K562 (cell line): ENCODE measurements at regions not wholly inside any gene's neighbourhood (a gene's known extent, or its start where the extent isn't known, plus 50 kb on each side); places are given as distances from the start of the nearest gene placed in this dataset.

Experiments
- ATAC-seq: fragments of 200-7000 bp; cut with Tn5 transposase; 3 replicates; pipeline ENCODE4 v1.9.1; 2020; ENCODE audit warnings: moderate library complexity
- BruUV-seq: library from RNA; stranded (reverse); fragments of 400-500 nt; replicated peaks from 2 replicates; lab custom pipeline; 2021; lab: Mats Ljungman, UMichigan
- CTCF ChIA-PET: fragments of 300-600 bp; formaldehyde crosslinking; extraction: SDS; loops from one replicate; lab custom pipeline; 2021; ENCODE audit warnings: low intra/inter-chr PET ratio; lab: Yijun Ruan, JAX
- POLR2A ChIA-PET: fragments of 300-600, 350-650 bp; sonication (Branson Sonifier 250); formaldehyde crosslinking; extraction: SDS; loops from one replicate; lab custom pipeline; 2021; ENCODE audit warnings: antibody characterized with exemption, inconsistent platforms; lab: Yijun Ruan, JAX
- DNase-seq, 4 experiments: peaks; one replicate each; pipeline versions ENCODE4 v3.0.0 to v3.0.0-alpha.2; 2011 to 2018; ENCODE audit warnings: low spot score in 3 of 4, mixed read lengths in 3 of 4; ENCODE audit errors: extremely low read depth in 1 of 4
- FAIRE-seq: peaks from 2 replicates; lab custom pipeline; 2011; peaks lifted over from hg19 to GRCh38; lab: Jason Lieb, UNC
- H2AFZ ChIP-seq: 2 replicates; pipeline ENCODE4 v1.6.0; 2011; ENCODE audit warnings: low read depth, low read length, control low read depth, inconsistent platforms
- H3K27ac ChIP-seq: fragments of 200-600 bp; 3 replicates; pipeline ENCODE4 v1.8.0; 2011; ENCODE audit warnings: low read depth, mild to moderate bottlenecking, control low read depth, inconsistent platforms, low read length, moderate library complexity, mixed read lengths; ENCODE audit errors: extremely low read depth
- H3K27me3 ChIP-seq, 2 experiments: fragments of 300-600 bp in 1 of 2; 2 replicates in 1 of 2; 3 replicates in 1 of 2; pipeline versions ENCODE4 v1.6.0 to v1.8.0; 2011; ENCODE audit warnings: inconsistent platforms in 2 of 2, low read length in 2 of 2, mild to moderate bottlenecking in 1 of 2, mixed read lengths in 1 of 2, moderate library complexity in 1 of 2; ENCODE audit not compliant: control insufficient read depth in 2 of 2, insufficient read depth in 2 of 2
- H3K36me3 ChIP-seq: fragments of 300-600 bp; 3 replicates; pipeline ENCODE4 v1.8.0; 2011; ENCODE audit warnings: mild to moderate bottlenecking, low read length, inconsistent platforms; ENCODE audit not compliant: control insufficient read depth, insufficient read depth
- H3K4me1 ChIP-seq, 2 experiments: fragments of 200-600 bp in 1 of 2; replicated peaks in 1 of 2; 2 replicates in 1 of 2; 3 replicates in 1 of 2; pipeline versions ENCODE4 v1.5.1 to v1.8.0; 2011; ENCODE audit warnings: inconsistent platforms in 2 of 2, low read length in 2 of 2, mild to moderate bottlenecking in 1 of 2, mixed read lengths in 1 of 2, moderate library complexity in 1 of 2; ENCODE audit not compliant: control insufficient read depth in 2 of 2, insufficient read depth in 2 of 2
- H3K4me2 ChIP-seq: 2 replicates; pipeline ENCODE4 v1.6.1; 2011; ENCODE audit warnings: low read length, control low read depth, inconsistent platforms, mixed read lengths; ENCODE audit not compliant: insufficient read depth
- H3K4me3 ChIP-seq: fragments of 200-600 bp; sonication (generic), shearing (Covaris generic); 2 replicates; pipeline ENCODE4 v1.5.1; 2016; ENCODE audit warnings: control low read depth, inconsistent platforms
- H3K79me2 ChIP-seq: fragments of 200-600 bp; 3 replicates; pipeline ENCODE4 v1.8.0; 2011; ENCODE audit warnings: low read length, inconsistent platforms; ENCODE audit not compliant: control insufficient read depth, insufficient read depth
- H3K9ac ChIP-seq, 2 experiments: 2 replicates each; pipeline versions ENCODE4 v1.6.0 to v1.6.1; 2011; ENCODE audit warnings: low read depth in 2 of 2, low read length in 2 of 2, control low read depth in 1 of 2, inconsistent platforms in 1 of 2, mild to moderate bottlenecking in 1 of 2, mixed read lengths in 1 of 2; ENCODE audit not compliant: insufficient read depth in 1 of 2
- H3K9me1 ChIP-seq: one replicate; pipeline ENCODE4 v1.6.0; 2011; ENCODE audit warnings: inconsistent platforms, mild to moderate bottlenecking, low read length, moderate library complexity; ENCODE audit not compliant: control insufficient read depth, insufficient read depth
- H3K9me3 ChIP-seq: replicated peaks from 2 replicates; pipeline ENCODE4 v1.5.1; 2011; ENCODE audit warnings: low read depth, low read length, inconsistent platforms; ENCODE audit not compliant: control insufficient read depth, insufficient read depth
- H4K20me1 ChIP-seq: replicated peaks from 2 replicates; pipeline ENCODE4 v1.6.1; 2011; ENCODE audit warnings: low read length, inconsistent platforms, mixed read lengths; ENCODE audit not compliant: control insufficient read depth, insufficient read depth
- BCOR ChIP-seq: fragments of 450-650 bp; IDR thresholded peaks from 2 replicates; pipeline ENCODE4 v1.6.1; 2016
- HNRNPUL1 ChIP-seq: fragments of 200-400 bp; formaldehyde crosslinking; IDR thresholded peaks from 2 replicates; pipeline ENCODE4 v1.6.1; 2017; ENCODE audit warnings: low read length
- XRCC4 ChIP-seq: IDR thresholded peaks from one replicate; pipeline ENCODE4 v1.6.1; 2011; ENCODE audit not compliant: insufficient read depth, insufficient read length; ENCODE audit errors: extremely low read depth
- ZNF583 ChIP-seq: fragments of 250-450 bp; sonication (Bioruptor Pico); IDR thresholded peaks from 2 replicates; pipeline ENCODE4 v1.4.0; 2020
- ZZZ3 ChIP-seq: fragments of 450-650 bp; IDR thresholded peaks from 2 replicates; pipeline ENCODE4 v1.6.1; 2016; ENCODE audit warnings: antibody characterized with exemption, mild to moderate bottlenecking, moderate library complexity
- in situ Hi-C: fragments of 300-500 bp; cut with MboI; formaldehyde crosslinking; loops from 4 replicates; pipeline ENCODE4 v1.15.0; 2018; ENCODE audit warnings: inconsistent platforms, mixed read lengths
- intact Hi-C: fragments of 100-400 bp; cut with micrococcal nuclease; formaldehyde crosslinking; loops from 2 replicates; pipeline ENCODE4 v1.14.2; 2022
- TF ChIP-seq, protein P1 (sequence below), 2 experiments: fragments of 450-650 bp; conservative IDR thresholded peaks; 2 replicates each; pipeline ENCODE4 v1.6.1; 2017; ENCODE audit warnings: mild to moderate bottlenecking in 2 of 2, moderate library complexity in 2 of 2
- TF ChIP-seq, protein P2 (sequence below): fragments of 450-650 bp; IDR thresholded peaks from 2 replicates; pipeline ENCODE4 v1.6.1; 2016; ENCODE audit warnings: missing biosample characterization, missing genetic modification characterization

DNA sequence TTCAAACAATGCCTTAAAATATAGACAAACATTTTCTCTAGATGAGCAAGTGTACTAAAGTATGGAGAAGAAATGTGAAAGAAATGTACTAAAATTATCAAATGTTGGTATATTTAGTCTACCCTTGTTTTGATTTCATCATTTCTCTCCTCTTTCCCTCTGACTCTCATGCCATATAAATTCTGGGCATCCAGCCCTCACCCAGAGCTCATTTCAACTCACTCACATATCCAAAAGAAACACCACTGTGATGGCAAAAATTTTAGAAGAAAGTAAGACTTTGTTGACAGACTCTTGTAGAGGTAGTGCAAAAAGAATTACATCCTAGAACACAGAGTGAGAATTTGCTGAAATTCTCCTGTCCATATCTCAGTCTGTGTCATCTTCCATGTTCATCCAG, 377.8 kb upstream of the SUCLG2 start:
- no peak overlapping the region for H2AFZ ChIP-seq
- H3K27me3 ChIP-seq: no peaks in the 10 kb centered on the region
- H3K4me3 ChIP-seq: no peak overlapping the region
- intact Hi-C loops: no loop called here
- no TSS peak for BruUV-seq
- H3K9me3 ChIP-seq: no peaks in the 10 kb centered on the region
- H3K9ac ChIP-seq: no peak overlapping the region
- H3K4me1 ChIP-seq: no peaks in the 10 kb centered on the region
- H3K79me2 ChIP-seq: no peaks in the 10 kb centered on the region
- in situ Hi-C loops: no loop called here
- ChIA-PET CTCF (no interaction called here), POLR2A (no interaction called here)
- H4K20me1 ChIP-seq: no peaks in the 10 kb centered on the region
- no peak for FAIRE-seq
- no peak for ATAC-seq
- DNase-seq: no peak
- H3K4me2 ChIP-seq: no peak overlapping the region
- no peak overlapping the region for H3K27ac ChIP-seq
- no peaks in the 10 kb centered on the region for H3K9me1 ChIP-seq
- no peaks in the 10 kb centered on the region for H3K36me3 ChIP-seq
- TF ChIP-seq, protein P1, sequence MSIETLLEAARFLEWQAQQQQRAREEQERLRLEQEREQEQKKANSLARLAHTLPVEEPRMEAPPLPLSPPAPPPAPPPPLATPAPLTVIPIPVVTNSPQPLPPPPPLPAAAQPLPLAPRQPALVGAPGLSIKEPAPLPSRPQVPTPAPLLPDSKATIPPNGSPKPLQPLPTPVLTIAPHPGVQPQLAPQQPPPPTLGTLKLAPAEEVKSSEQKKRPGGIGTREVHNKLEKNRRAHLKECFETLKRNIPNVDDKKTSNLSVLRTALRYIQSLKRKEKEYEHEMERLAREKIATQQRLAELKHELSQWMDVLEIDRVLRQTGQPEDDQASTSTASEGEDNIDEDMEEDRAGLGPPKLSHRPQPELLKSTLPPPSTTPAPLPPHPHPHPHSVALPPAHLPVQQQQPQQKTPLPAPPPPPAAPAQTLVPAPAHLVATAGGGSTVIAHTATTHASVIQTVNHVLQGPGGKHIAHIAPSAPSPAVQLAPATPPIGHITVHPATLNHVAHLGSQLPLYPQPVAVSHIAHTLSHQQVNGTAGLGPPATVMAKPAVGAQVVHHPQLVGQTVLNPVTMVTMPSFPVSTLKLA (conservative IDR thresholded peaks at IDR 0.05): no peak
- TF ChIP-seq, protein P2, sequence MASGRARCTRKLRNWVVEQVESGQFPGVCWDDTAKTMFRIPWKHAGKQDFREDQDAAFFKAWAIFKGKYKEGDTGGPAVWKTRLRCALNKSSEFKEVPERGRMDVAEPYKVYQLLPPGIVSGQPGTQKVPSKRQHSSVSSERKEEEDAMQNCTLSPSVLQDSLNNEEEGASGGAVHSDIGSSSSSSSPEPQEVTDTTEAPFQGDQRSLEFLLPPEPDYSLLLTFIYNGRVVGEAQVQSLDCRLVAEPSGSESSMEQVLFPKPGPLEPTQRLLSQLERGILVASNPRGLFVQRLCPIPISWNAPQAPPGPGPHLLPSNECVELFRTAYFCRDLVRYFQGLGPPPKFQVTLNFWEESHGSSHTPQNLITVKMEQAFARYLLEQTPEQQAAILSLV: no peak
- TF ChIP-seq ZNF583 (CRISPR knock-in tag) (no peak), ZZZ3 (no peak), HNRNPUL1 (no peak), XRCC4 (no peak), BCOR (no peak)
